ENCODE measurements at regions not wholly inside any gene's neighbourhood (a gene's known extent, or its start where the extent isn't known, plus 50 kb on each side); places are given as distances from the start of the nearest gene placed in this dataset.

DNA sequence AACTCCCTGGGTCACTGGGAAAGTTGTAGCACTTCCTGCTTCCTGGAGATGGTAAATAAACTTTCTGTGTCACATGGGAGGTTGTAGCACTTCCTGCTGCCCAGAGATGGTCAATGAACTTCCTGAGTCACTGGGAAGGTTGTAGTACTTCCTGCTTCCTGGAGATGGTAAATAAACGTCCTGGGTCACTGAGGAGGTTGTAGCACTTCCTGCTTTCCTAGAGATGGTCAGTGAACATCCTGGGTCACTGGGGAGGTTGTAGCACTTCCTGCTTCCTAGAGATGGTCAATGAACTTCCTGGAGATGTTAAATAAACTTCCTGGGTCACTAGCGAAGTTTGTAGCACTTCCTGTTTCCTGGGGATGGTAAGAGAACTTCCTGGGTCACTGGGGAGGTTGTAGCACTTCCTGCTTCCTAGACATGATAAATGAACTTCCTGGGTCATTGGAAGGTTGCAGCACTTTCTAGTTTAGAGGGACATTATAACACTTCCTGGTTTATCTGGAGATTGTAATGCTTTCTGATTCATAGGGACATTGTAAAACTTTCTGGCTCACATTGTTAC, 62.3 kb upstream of the CD99 start:
- dilution Hi-C loops (cut with MboI; ENCODE audit: extremely low pct_ligation_motif_present, low sequenced_read_pairs): no loop called here
- Histone ChIP-seq H3K9me3 (replicated peaks; ENCODE audit: control insufficient read depth, insufficient read depth, low read length) (no peaks in the 10 kb centered on the region), H3K9ac (replicated peaks; ENCODE audit: extremely low read depth, insufficient read depth, low read length) (no peak overlapping the region), H3K27ac (ENCODE audit: insufficient read depth, low read depth, low read length) (no peak overlapping the region), H3K4me1 (ENCODE audit: control insufficient read depth, extremely low read depth, insufficient read depth, low read length) (no peaks in the 10 kb centered on the region), H3K4me3 (replicated peaks in 1 of 3; ENCODE audit: insufficient read depth in 1 of 3, low read depth in 1 of 3, low read length in 3 of 3) (no peak overlapping the region), H3K9me1 (replicated peaks; ENCODE audit: control insufficient read depth, extremely low read depth, insufficient read depth, low read length) (no peaks in the 10 kb centered on the region), H4K20me1 (replicated peaks; ENCODE audit: control insufficient read depth, extremely low read depth, insufficient read depth, low read length) (no peaks in the 10 kb centered on the region), H3K27me3 (ENCODE audit: control insufficient read depth in 2 of 2, insufficient read depth in 2 of 2, low read length in 2 of 2) (no peaks in the 10 kb centered on the region), H3K4me2 (ENCODE audit: insufficient read depth, low read length) (no peak overlapping the region), H3K79me2 (ENCODE audit: control insufficient read depth, insufficient read depth, low read length) (peaks cover 51% of the 10 kb centered on the region), H2AFZ (ENCODE audit: low read depth, low read length) (no peak overlapping the region), H3K36me3 (ENCODE audit: control insufficient read depth in 2 of 2, extremely low read depth in 1 of 2, insufficient read depth in 2 of 2, low read length in 2 of 2) (peaks cover 13 to 14% of the 10 kb centered on the region in 2 experiments)
- CTCF ChIA-PET: no interaction called here
- FAIRE-seq (no peak), DNase-seq (ENCODE audit: low read depth, low spot score) (no peak)
- no TSS peak for BruUV-seq (replicated peaks)
- POLR2A ChIA-PET: no interaction called here
- TF ChIP-seq POLR2A (IDR thresholded peaks at IDR 0.05; ENCODE audit: low read depth, low read length) (no peak), EZH2 (IDR thresholded peaks at IDR 0.05; ENCODE audit: borderline replicate concordance, low read depth, low read length, severe bottlenecking) (no peak), JUN (IDR thresholded peaks at IDR 0.05; ENCODE audit: borderline replicate concordance, insufficient read depth, insufficient read length, low read depth) (no peak), POLR2AphosphoS5 (IDR thresholded peaks at IDR 0.05; ENCODE audit: insufficient read depth, low read depth, low read length) (no peak), MYC (IDR thresholded peaks at IDR 0.05; ENCODE audit: low read depth, low read length) (no peak), FOS (IDR thresholded peaks at IDR 0.05; ENCODE audit: borderline replicate concordance, insufficient read depth, low read length) (no peak), GATA2 (IDR thresholded peaks at IDR 0.05; ENCODE audit: insufficient read depth, insufficient read length, low read depth, low read length) (no peak)
- TF ChIP-seq, protein P1, sequence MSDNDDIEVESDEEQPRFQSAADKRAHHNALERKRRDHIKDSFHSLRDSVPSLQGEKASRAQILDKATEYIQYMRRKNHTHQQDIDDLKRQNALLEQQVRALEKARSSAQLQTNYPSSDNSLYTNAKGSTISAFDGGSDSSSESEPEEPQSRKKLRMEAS (IDR thresholded peaks at IDR 0.05; ENCODE audit: insufficient read depth, insufficient read length): no peak
- TF ChIP-seq, protein P2, sequence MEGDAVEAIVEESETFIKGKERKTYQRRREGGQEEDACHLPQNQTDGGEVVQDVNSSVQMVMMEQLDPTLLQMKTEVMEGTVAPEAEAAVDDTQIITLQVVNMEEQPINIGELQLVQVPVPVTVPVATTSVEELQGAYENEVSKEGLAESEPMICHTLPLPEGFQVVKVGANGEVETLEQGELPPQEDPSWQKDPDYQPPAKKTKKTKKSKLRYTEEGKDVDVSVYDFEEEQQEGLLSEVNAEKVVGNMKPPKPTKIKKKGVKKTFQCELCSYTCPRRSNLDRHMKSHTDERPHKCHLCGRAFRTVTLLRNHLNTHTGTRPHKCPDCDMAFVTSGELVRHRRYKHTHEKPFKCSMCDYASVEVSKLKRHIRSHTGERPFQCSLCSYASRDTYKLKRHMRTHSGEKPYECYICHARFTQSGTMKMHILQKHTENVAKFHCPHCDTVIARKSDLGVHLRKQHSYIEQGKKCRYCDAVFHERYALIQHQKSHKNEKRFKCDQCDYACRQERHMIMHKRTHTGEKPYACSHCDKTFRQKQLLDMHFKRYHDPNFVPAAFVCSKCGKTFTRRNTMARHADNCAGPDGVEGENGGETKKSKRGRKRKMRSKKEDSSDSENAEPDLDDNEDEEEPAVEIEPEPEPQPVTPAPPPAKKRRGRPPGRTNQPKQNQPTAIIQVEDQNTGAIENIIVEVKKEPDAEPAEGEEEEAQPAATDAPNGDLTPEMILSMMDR (IDR thresholded peaks at IDR 0.05; ENCODE audit: extremely low read depth in 1 of 2, insufficient read depth in 1 of 2, low read depth in 1 of 2, low read length in 2 of 2): no peak
- intact Hi-C loops (cut with micrococcal nuclease): no loop called here

Measured in endothelial cell of umbilical vein (primary cell).